ENCODE measurements at regions not wholly inside any gene's neighbourhood (a gene's known extent, or its start where the extent isn't known, plus 50 kb on each side); places are given as distances from the start of the nearest gene placed in this dataset.

DNA sequence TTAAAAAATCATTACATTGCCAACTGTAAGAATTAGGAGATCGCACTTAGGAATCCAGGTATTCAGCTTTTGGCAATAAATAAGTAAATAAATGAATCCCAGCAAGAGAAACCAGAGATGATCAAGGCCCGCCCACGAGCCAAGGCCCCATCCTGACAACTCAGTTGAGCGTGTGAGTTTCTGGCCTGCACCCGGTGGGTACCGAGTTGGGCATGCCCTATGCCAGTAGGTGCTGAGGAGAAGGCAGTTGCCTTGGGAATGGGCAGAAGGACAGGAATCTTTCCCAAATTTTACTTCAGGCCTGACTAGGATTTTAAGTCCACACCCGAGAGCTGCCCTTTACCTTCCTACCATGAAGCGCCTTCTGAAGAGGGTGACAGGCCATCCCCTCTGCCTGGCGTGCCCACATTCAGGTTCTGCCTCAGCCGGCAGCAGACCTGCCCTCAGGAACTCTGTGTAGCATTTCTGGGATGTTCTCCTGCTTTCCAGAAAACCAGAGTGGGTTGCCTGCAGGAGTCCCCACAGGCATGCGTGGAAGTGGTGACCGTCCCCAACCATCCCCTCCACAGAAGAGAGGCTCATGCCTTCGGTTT, 99.3 kb upstream of the ALDH1A3 start:
- no peaks in the 10 kb centered on the region for H3K36me3 ChIP-seq (ENCODE audit: insufficient read depth, low read length)
- H3K9me3 ChIP-seq (ENCODE audit: low read length), result no peaks in the 10 kb centered on the region
- H3K27ac ChIP-seq (ENCODE audit: low read length), result no peak overlapping the region
- no peaks in the 10 kb centered on the region for H3K27me3 ChIP-seq (ENCODE audit: low read length)
- no peak overlapping the region for H3K4me2 ChIP-seq (ENCODE audit: low read depth, low read length, poor library complexity, severe bottlenecking)
- no peaks in the 10 kb centered on the region for H4K20me1 ChIP-seq (ENCODE audit: insufficient read depth, low read depth, low read length)
- no peak overlapping the region for H3K4me3 ChIP-seq (ENCODE audit: low read length)
- no peaks in the 10 kb centered on the region for H3K4me1 ChIP-seq (ENCODE audit: low read length)
- H3K9me2 ChIP-seq (replicated peaks; ENCODE audit: insufficient read depth, low read length), result no peaks in the 10 kb centered on the region
- no peak overlapping the region for H2AFZ ChIP-seq (ENCODE audit: low read length)
- no peak overlapping the region for H3K9ac ChIP-seq (ENCODE audit: low read length)
- no peaks in the 10 kb centered on the region for H3K79me2 ChIP-seq (ENCODE audit: low read length)
- DNase-seq, result no peak

DNA sequence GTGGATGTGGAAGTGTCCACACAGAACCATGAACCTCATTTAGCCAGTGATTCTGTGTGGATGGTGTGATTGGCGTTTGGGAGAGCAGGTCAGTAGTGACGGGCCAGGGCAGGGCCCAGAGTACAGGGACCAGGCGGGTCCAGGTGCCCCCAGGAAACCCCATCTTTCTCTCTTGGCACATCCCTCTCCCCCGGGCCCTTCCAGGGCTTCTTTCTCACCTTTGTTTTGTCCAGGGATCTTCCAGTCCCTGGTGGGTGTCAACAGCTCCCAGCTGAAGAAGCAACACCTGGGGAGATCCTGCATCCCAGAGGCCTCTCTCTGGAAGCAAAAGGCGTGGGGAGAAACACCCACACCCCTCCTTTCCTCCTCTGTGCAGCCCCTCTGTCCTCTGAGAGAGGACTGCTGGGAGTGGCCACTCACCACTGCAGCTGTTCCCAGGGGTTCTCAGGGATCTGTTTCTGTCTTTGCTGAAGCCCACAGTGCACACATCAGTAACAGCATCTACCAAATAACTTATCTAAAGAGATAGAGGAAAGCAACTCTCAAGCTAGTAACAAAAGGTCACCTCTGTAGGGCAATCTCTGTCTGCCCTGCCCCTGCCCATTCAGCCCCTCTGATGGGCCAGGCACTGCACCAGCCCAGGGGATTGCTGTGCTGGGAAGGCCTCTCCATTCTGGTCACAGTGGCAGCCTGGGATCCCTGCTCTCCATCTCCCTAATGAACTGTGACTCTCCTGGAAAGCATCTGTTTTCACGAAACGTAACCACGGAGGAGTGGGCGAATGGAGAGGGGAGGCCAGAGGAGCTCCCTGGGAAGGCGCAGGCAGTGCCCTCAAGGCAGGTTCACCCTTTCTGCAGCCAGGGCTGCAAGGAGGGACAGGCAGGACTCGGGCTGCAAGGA, 98.3 kb upstream of the ALDH1A3 start:
- H3K9ac ChIP-seq (ENCODE audit: low read length), result no peak overlapping the region
- H3K9me2 ChIP-seq (replicated peaks; ENCODE audit: insufficient read depth, low read length), result no peaks in the 10 kb centered on the region
- no peaks in the 10 kb centered on the region for H3K36me3 ChIP-seq (ENCODE audit: insufficient read depth, low read length)
- H2AFZ ChIP-seq (ENCODE audit: low read length), result no peak overlapping the region
- no peak overlapping the region for H3K27ac ChIP-seq (ENCODE audit: low read length)
- H4K20me1 ChIP-seq (ENCODE audit: insufficient read depth, low read depth, low read length), result no peaks in the 10 kb centered on the region
- H3K4me2 ChIP-seq (ENCODE audit: low read depth, low read length, poor library complexity, severe bottlenecking), result no peak overlapping the region
- H3K79me2 ChIP-seq (ENCODE audit: low read length), result no peaks in the 10 kb centered on the region
- DNase-seq, result no peak
- no peaks in the 10 kb centered on the region for H3K9me3 ChIP-seq (ENCODE audit: low read length)
- H3K4me1 ChIP-seq (ENCODE audit: low read length), result no peaks in the 10 kb centered on the region
- H3K27me3 ChIP-seq (ENCODE audit: low read length), result no peaks in the 10 kb centered on the region
- H3K4me3 ChIP-seq (ENCODE audit: low read length), result no peak overlapping the region

DNA sequence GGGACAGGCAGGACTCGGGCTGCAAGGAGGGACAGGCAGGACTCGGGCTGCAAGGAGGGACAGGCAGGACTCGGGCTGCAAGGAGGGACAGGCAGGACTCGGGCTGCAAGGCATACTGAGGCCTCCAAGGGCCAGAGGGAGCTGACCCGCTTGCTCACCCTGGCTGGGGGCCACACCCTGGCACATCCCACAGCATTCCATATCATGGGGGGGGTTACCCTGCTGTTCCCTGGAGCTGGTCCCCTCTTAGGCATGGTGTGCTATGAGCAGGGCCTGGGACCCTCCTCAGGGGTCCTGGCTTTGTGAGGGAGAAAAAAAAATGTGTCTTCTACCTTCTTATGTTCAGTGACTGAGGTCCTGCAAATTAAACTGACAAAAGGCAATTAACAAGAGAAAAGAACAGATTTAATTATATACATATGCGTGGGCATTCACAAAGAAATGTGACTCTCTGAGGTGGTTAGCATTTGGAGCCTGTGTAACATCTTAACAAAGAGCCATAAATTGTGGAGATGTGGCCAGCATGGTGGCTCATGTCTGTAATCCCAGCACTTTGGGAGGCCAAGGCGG, 97.6 kb upstream of the ALDH1A3 start:
- no peak for DNase-seq
- Histone ChIP-seq H4K20me1 (ENCODE audit: insufficient read depth, low read depth, low read length) (no peaks in the 10 kb centered on the region), H3K27me3 (ENCODE audit: low read length) (no peaks in the 10 kb centered on the region), H3K4me2 (ENCODE audit: low read depth, low read length, poor library complexity, severe bottlenecking) (no peak overlapping the region), H3K36me3 (ENCODE audit: insufficient read depth, low read length) (no peaks in the 10 kb centered on the region), H3K9ac (ENCODE audit: low read length) (no peak overlapping the region), H3K79me2 (ENCODE audit: low read length) (no peaks in the 10 kb centered on the region), H3K4me1 (ENCODE audit: low read length) (no peaks in the 10 kb centered on the region), H2AFZ (ENCODE audit: low read length) (no peak overlapping the region), H3K27ac (ENCODE audit: low read length) (no peak overlapping the region), H3K9me2 (replicated peaks; ENCODE audit: insufficient read depth, low read length) (no peaks in the 10 kb centered on the region), H3K9me3 (ENCODE audit: low read length) (no peaks in the 10 kb centered on the region), H3K4me3 (ENCODE audit: low read length) (no peak overlapping the region)

DNA sequence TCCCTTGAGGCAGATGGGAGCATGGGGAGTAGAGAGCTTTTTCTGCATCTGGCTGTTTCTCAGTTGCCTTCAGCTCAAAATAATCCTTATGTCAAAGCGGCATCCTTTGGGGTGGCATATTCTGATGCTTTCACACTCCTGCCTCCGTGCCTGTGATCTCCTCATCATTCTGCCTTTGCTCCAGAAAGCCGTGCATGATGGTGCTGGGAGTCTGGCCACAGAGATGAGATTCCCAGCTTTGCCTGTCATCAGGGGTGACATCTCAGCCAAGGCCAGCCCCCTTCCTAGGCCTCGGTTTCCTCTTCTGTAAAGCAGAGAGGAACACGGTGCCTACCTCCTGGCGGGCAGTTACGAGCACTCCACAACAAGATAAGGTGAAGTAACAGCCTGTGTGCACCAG, 96.3 kb upstream of the ALDH1A3 start:
- Histone ChIP-seq H3K36me3 (ENCODE audit: insufficient read depth, low read length) (no peaks in the 10 kb centered on the region), H3K27me3 (ENCODE audit: low read length) (no peaks in the 10 kb centered on the region), H3K79me2 (ENCODE audit: low read length) (no peaks in the 10 kb centered on the region), H3K9me2 (replicated peaks; ENCODE audit: insufficient read depth, low read length) (no peaks in the 10 kb centered on the region), H4K20me1 (ENCODE audit: insufficient read depth, low read depth, low read length) (no peaks in the 10 kb centered on the region), H3K4me1 (ENCODE audit: low read length) (no peaks in the 10 kb centered on the region), H3K9ac (ENCODE audit: low read length) (no peak overlapping the region), H3K4me3 (ENCODE audit: low read length) (no peak overlapping the region), H3K9me3 (ENCODE audit: low read length) (no peaks in the 10 kb centered on the region), H3K4me2 (ENCODE audit: low read depth, low read length, poor library complexity, severe bottlenecking) (no peak overlapping the region), H2AFZ (ENCODE audit: low read length) (no peak overlapping the region), H3K27ac (ENCODE audit: low read length) (no peak overlapping the region)
- DNase-seq, result no peak

DNA sequence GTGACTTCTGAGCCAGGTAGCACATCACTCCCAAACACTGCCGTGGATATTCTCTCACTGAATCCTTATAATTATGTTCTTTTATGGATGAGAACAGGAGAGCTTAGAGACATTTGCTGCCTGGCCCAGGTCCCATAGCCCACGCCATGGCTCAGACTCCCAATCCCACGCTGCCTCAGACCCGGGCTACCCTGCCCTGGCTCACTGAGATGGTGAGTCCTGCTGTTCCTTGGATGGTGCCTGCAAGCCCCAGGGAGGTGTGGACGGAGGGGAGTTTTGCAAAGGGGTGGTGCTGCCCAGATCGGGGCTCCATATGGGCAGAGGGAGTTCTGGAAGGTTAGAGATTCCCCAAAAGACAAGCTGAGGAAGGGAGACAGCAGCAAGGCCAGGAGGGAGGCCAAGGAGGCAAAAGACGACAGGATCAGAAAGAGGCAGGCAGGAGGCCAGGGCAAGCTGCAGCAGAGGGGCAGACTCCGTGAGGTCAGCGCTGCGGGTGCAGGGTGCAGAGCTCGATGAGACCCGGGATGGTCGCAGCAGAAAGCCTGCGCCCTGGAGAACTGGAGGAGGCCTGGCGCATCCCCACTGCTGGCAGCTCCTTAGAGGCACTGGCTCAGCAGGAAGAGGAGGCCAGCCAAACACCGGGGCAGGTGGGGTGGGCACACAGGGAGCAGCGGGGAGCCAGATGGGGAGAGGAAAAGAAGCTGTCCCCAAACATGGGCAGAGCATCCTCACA, 95.7 kb upstream of the ALDH1A3 start:
- DNase-seq, result no peak
- H2AFZ ChIP-seq (ENCODE audit: low read length), result no peak overlapping the region
- H4K20me1 ChIP-seq (ENCODE audit: insufficient read depth, low read depth, low read length), result no peaks in the 10 kb centered on the region
- no peaks in the 10 kb centered on the region for H3K36me3 ChIP-seq (ENCODE audit: insufficient read depth, low read length)
- H3K4me2 ChIP-seq (ENCODE audit: low read depth, low read length, poor library complexity, severe bottlenecking), result no peak overlapping the region
- H3K27me3 ChIP-seq (ENCODE audit: low read length), result no peaks in the 10 kb centered on the region
- H3K9me2 ChIP-seq (replicated peaks; ENCODE audit: insufficient read depth, low read length), result no peaks in the 10 kb centered on the region
- no peaks in the 10 kb centered on the region for H3K9me3 ChIP-seq (ENCODE audit: low read length)
- no peaks in the 10 kb centered on the region for H3K79me2 ChIP-seq (ENCODE audit: low read length)
- H3K27ac ChIP-seq (ENCODE audit: low read length), result no peak overlapping the region
- H3K9ac ChIP-seq (ENCODE audit: low read length), result no peak overlapping the region
- H3K4me3 ChIP-seq (ENCODE audit: low read length), result no peak overlapping the region
- no peaks in the 10 kb centered on the region for H3K4me1 ChIP-seq (ENCODE audit: low read length)

DNA sequence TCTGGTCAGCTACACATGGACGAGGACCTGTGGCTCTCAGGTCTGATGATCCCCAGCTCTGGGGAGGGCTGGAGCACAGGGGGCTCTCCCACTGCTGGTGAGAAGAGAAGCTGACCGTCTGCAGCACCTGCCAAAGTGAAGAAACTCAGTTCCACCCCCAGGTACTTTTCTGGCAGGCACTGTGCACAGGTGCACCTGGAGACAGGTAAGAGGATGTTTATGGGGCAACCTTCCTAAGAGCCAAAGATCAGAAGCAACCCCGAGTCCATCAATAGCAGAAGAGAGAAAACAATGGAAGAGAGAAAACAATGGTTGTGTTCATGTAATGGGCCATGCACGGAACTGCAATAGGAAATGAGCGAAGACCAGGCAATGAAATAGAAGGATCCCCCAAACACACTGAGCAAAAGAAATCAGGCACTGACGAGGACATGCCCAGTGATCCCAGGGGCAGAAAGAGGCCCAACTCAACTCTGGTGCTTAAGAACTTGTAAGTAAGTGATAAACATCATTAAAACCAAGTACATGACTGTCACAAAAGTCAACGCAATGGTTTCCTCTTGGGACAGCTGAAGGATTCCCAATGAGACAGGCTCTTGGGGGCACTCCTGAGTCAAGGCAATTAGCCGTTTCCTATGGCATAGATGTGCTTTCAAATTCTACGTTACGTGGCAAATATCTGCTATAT, 95.0 kb upstream of the ALDH1A3 start:
- H3K4me3 ChIP-seq (ENCODE audit: low read length), result no peak overlapping the region
- H3K4me2 ChIP-seq (ENCODE audit: low read depth, low read length, poor library complexity, severe bottlenecking), result no peak overlapping the region
- H4K20me1 ChIP-seq (ENCODE audit: insufficient read depth, low read depth, low read length), result no peaks in the 10 kb centered on the region
- no peaks in the 10 kb centered on the region for H3K79me2 ChIP-seq (ENCODE audit: low read length)
- H3K9me3 ChIP-seq (ENCODE audit: low read length), result no peaks in the 10 kb centered on the region
- no peak overlapping the region for H2AFZ ChIP-seq (ENCODE audit: low read length)
- no peaks in the 10 kb centered on the region for H3K4me1 ChIP-seq (ENCODE audit: low read length)
- no peak overlapping the region for H3K27ac ChIP-seq (ENCODE audit: low read length)
- no peaks in the 10 kb centered on the region for H3K36me3 ChIP-seq (ENCODE audit: insufficient read depth, low read length)
- H3K9ac ChIP-seq (ENCODE audit: low read length), result no peak overlapping the region
- H3K27me3 ChIP-seq (ENCODE audit: low read length), result no peaks in the 10 kb centered on the region
- no peaks in the 10 kb centered on the region for H3K9me2 ChIP-seq (replicated peaks; ENCODE audit: insufficient read depth, low read length)
- no peak for DNase-seq

DNA sequence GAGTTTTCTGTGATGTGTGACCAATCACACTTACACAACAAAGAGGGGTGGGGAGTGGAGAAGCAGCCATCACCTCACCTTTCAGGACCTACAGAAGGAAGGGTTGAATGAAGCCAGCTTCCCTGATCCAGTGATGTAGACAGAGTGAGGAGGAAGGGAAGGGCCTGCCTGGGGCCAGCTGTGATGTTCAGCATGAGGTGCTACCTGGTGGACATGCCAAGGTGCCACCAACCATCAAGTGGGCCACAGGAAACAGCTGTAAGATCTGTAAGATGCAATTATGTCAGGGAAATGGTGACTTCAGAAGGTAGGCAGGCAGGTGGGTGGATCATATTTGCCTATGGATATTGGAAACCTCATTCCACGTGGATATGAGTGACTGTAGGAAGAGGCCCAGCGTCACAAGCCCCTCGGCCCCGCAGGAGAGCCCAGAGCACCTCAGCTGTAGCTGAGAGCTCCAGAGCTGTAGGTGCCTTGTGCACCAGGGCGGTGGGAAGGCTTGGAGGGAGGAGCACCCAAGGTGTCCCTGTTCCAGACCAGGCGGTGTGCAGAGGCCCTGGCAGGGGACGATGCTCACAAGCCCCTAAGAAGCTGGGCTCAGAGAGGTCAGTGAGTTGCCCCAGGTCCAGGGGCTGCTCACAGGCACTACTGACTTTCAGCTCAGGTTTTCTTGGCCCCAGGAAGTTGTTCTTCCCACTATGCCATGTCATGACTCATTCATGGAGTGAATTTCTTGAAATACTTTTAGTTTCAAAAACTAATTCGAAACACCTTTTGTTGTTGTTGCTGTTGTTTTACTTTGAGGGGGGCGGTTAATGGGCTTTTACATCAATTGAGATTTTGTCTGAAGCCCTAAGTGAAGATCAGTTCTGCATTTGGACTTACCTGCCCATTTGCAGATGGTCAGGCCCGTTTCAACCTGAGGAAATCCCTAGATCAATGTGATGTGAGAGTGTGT, 94.2 kb upstream of the ALDH1A3 start:
- Histone ChIP-seq H3K4me2 (ENCODE audit: low read depth, low read length, poor library complexity, severe bottlenecking) (no peak overlapping the region), H3K4me3 (ENCODE audit: low read length) (no peak overlapping the region), H4K20me1 (ENCODE audit: insufficient read depth, low read depth, low read length) (no peaks in the 10 kb centered on the region), H3K36me3 (ENCODE audit: insufficient read depth, low read length) (no peaks in the 10 kb centered on the region), H3K4me1 (ENCODE audit: low read length) (no peaks in the 10 kb centered on the region), H3K9me3 (ENCODE audit: low read length) (no peaks in the 10 kb centered on the region), H2AFZ (ENCODE audit: low read length) (no peak overlapping the region), H3K27me3 (ENCODE audit: low read length) (no peaks in the 10 kb centered on the region), H3K27ac (ENCODE audit: low read length) (no peak overlapping the region), H3K79me2 (ENCODE audit: low read length) (no peaks in the 10 kb centered on the region), H3K9me2 (replicated peaks; ENCODE audit: insufficient read depth, low read length) (no peaks in the 10 kb centered on the region), H3K9ac (ENCODE audit: low read length) (no peak overlapping the region)
- DNase-seq, result no peak

Measured in Karpas-422 (cell line).